ENCODE measurements at regions not wholly inside any gene's neighbourhood (a gene's known extent, or its start where the extent isn't known, plus 50 kb on each side); places are given as distances from the start of the nearest gene placed in this dataset.

GRCh38 chr3:118714800-118715199, 319.8 kb downstream of the IGSF11 start:
- Histone ChIP-seq H3K9me3 (no peaks in the 10 kb centered on the region), H3K36me3 (no peaks in the 10 kb centered on the region), H3K27ac (no peak overlapping the region), H3K4me1 (peaks cover 0 to 8% (median 0%) of the 10 kb centered on the region in 4 donors), H3K4me3 (no peak overlapping the region), H3K27me3 (no peaks in the 10 kb centered on the region)
- peak; percentile 94 to 100 (median 97) for ATAC-seq
- peak in 2 of 3 donors; percentile 68 to 76 for DNase-seq
- TF ChIP-seq CTCF (IDR thresholded peaks at IDR 0.05) (no peak), POLR2A (IDR thresholded peaks at IDR 0.05) (no peak)
- WGBS (ENCODE audit: insufficient coverage, low coverage, low lambda C conversion rate, missing lambda C conversion rate) = 67% methylated on average over 2 of the region's 2 CpGs
- intact Hi-C loops (cut with DNase I) = no loop called here

- ATAC-seq = no peak
- no peak for DNase-seq
- H3K27ac ChIP-seq = no peak overlapping the region
- no peaks in the 10 kb centered on the region for H3K4me1 ChIP-seq
- H3K4me3 ChIP-seq = no peak overlapping the region
- no peaks in the 10 kb centered on the region for H3K27me3 ChIP-seq
- intact Hi-C loops (cut with DNase I) = no loop called here
- TF ChIP-seq CTCF (IDR thresholded peaks at IDR 0.05) (no peak), POLR2A (IDR thresholded peaks at IDR 0.05) (no peak)
- H3K36me3 ChIP-seq = no peaks in the 10 kb centered on the region
- H3K9me3 ChIP-seq = no peaks in the 10 kb centered on the region
- 60% methylated on average over 3 of the region's 3 CpGs for WGBS (ENCODE audit: insufficient coverage, low coverage, low lambda C conversion rate, missing lambda C conversion rate)
These were observed 305.1 kb downstream of the IGSF11 start for GRCh38 chr3:118729546-118729945.

GRCh38 chr3:118734664-118735063, 300.0 kb downstream of the IGSF11 start:
- WGBS (ENCODE audit: insufficient coverage, low coverage, low lambda C conversion rate, missing lambda C conversion rate) = 75% methylated on average over 2 of the region's 2 CpGs
- H3K9me3 ChIP-seq = no peaks in the 10 kb centered on the region
- H3K4me1 ChIP-seq = no peaks in the 10 kb centered on the region
- DNase-seq (no peak), ATAC-seq (no peak)
- TF ChIP-seq POLR2A (IDR thresholded peaks at IDR 0.05) (no peak), CTCF (IDR thresholded peaks at IDR 0.05) (no peak)
- H3K4me3 ChIP-seq = no peak overlapping the region
- H3K27ac ChIP-seq = no peak overlapping the region
- intact Hi-C loops (cut with DNase I) = no loop called here
- H3K27me3 ChIP-seq = no peaks in the 10 kb centered on the region
- no peaks in the 10 kb centered on the region for H3K36me3 ChIP-seq

GRCh38 chr3:118736107-118736506, 298.5 kb downstream of the IGSF11 start:
- DNase-seq (no peak), ATAC-seq (no peak)
- 43% methylated on average over 1 of the region's 2 CpGs for WGBS (ENCODE audit: insufficient coverage, low coverage, low lambda C conversion rate, missing lambda C conversion rate)
- Histone ChIP-seq H3K4me3 (no peak overlapping the region), H3K27me3 (no peaks in the 10 kb centered on the region), H3K4me1 (peaks cover 0 to 14% (median 4%) of the 10 kb centered on the region in 4 donors), H3K9me3 (no peaks in the 10 kb centered on the region), H3K36me3 (no peaks in the 10 kb centered on the region), H3K27ac (no peak overlapping the region)
- intact Hi-C loops (cut with DNase I) = no loop called here
- TF ChIP-seq CTCF (IDR thresholded peaks at IDR 0.05) (no peak), POLR2A (IDR thresholded peaks at IDR 0.05) (no peak)

Measured in right lobe of liver (tissue), 6 donors.